G401 (cell line): ENCODE measurements at regions not wholly inside any gene's neighbourhood (a gene's known extent, or its start where the extent isn't known, plus 50 kb on each side); places are given as distances from the start of the nearest gene placed in this dataset.

Experiments used
- DNase-seq: peaks from one replicate; pipeline ENCODE4 v3.0.0-alpha.2; 2015; ENCODE audit warnings: low spot score
- in situ Hi-C: cut with HindIII; loops from 2 replicates; pipeline ENCODE4 v1.10.0; 2016; ENCODE audit warnings: low sequenced_read_pairs, mixed read lengths

DNA sequence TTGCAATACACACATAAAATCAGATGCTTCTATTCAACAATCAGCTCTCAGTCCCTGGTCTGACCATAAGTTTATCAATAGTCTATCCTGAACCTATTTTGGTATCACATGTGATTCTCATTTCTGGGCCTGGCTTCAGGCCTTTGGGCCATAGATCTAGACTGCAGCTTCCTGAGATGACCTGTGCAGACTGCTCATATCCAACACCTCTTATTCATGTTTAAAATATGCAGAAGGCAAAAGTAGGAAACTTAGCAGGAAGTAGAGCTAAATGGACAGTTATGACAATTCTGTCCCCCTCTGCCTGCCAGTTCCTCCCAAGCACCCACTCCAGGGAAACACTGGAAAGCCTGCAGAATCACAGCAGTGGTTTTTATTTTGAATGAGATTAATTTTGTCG, 53.3 kb downstream of the C7orf25 start:
- in situ Hi-C loops, result no loop called here
- no peak for DNase-seq

GRCh38 chr7:42856605-42856987, 55.3 kb downstream of the C7orf25 start:
- DNase-seq, result peak; percentile 7
- in situ Hi-C loops, result no loop called here

GRCh38 chr7:42854571-42855118, 57.2 kb downstream of the C7orf25 start:
- DNase-seq, result no peak
- in situ Hi-C loops, result no loop called here

DNA sequence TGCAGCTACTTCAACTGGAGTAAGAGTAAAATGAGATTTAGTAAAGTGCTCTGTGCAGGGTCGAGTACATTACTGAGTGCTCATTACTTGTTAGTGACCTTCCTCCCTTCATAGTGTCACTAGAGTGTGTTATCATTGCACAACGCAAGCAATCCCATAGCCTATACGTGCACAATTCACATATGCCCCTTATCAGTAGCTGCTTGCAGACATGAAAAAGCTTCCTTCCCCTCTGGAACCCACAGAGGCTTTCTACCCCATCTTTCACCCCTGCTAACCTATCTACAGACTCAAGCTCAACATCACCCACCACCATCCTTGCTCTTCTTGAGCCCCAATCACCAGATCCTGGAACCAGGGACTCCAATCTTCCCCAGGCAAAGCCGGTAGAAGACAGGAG, 59.3 kb downstream of the C7orf25 start:
- in situ Hi-C loops, result no loop called here
- no peak for DNase-seq

DNA sequence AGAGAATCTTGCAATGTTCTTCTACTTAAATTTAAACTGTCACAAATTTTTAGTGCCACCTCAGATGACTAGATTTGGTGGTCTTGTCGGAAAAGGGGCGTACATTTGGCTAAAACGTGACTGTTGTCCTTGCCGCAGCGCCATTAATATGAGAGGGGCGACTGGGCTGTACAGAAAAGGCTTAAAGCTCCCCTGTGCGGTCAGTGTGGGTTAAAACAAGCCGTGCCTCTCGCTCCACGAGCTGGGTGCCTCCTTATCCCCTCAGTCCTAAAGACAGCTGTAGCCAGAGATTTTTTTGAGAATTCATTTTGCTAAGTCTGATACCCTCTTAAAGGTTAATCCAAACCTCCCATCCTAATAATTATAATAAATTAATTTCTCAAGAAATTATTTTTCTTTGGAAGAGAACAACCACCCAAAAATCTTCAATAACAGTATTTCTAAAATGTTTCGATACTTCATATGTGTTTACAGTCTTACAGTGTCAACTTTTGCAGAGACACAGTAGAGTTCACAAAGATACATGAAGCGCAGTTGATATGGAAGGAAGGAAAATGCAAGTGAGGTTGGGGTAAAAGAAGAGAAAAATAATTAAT, 68.6 kb downstream of the C7orf25 start:
- DNase-seq, result peak; percentile 45
- in situ Hi-C loops, result no loop called here

GRCh38 chr7:42834676-42835075, 77.2 kb downstream of the C7orf25 start:
- in situ Hi-C loops, result no loop called here
- DNase-seq, result no peak

- in situ Hi-C loops, result no loop called here
- DNase-seq, result no peak
These were observed 78.5 kb downstream of the C7orf25 start for GRCh38 chr7:42833411-42833810.

- in situ Hi-C loops, result no loop called here
- DNase-seq, result no peak
These were observed 79.2 kb downstream of the C7orf25 start for GRCh38 chr7:42832667-42833066.

GRCh38 chr7:42831718-42832522, 80.0 kb downstream of the C7orf25 start:
- peak; percentile 37 for DNase-seq
- in situ Hi-C loops, result no loop called here

DNA sequence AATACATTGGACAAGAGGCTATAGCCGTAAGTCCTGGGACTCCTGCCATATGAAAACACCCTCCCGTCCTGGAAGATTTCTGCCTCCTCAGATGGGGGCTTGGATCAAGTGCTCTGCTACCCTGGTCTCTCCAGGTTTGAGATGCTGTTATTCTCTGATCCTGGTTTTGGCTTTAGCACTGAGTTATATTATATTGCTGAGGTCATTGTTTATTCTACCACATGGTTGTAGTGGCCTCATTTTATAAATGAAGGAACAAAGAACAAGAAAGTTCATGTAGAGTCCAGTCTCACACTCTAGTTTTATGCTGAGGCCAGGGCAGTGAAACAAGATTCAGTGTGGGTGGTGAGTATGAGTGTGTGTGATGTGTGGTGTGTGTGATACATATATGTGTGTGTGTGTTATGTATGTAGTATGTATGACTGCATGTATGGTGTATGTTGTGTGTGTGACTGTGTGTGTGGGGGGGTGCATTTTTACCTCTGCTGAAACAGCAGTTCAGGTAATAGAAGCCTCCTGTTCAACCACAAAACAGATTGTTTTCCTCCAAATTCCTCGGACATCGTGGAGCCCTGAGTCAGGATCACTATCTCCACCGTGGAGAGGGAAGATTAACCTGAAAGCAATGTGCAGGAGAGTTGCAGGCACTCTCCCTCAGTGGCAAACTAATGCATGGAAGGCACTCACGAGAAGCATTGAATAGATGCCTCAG, 80.7 kb downstream of the C7orf25 start:
- in situ Hi-C loops, result no loop called here

GRCh38 chr7:42812779-42813178, 99.1 kb downstream of the C7orf25 start:
- in situ Hi-C loops, result no loop called here
- DNase-seq, result no peak

More for the DNA sequence above, 80.7 kb downstream of the C7orf25 start:
- no peak for DNase-seq

- DNase-seq, result no peak
- in situ Hi-C loops, result no loop called here
These were observed 106.3 kb downstream of the C7orf25 start for GRCh38 chr7:42805601-42806000.

DNA sequence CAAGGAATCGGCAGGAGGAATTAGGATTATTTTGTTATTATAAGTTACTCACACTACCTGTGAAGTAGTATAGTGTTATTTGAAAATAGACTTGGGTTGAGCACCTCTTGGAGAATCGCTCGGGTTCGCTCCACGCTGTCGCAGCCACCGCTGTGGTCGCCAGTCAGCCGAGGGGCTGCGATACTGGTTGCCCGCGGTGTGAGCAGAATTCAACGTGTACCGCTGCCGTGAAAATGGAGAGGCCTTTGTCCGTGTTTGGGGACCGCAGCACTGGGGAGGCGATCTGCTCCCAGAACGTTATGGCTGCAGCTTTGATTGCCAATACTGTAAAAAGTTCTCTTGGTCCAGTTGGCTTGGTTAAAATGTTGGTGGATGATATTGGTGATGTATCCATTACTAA, 117.2 kb downstream of the C7orf25 start:
- DNase-seq, result no peak
- in situ Hi-C loops, result no loop called here

DNA sequence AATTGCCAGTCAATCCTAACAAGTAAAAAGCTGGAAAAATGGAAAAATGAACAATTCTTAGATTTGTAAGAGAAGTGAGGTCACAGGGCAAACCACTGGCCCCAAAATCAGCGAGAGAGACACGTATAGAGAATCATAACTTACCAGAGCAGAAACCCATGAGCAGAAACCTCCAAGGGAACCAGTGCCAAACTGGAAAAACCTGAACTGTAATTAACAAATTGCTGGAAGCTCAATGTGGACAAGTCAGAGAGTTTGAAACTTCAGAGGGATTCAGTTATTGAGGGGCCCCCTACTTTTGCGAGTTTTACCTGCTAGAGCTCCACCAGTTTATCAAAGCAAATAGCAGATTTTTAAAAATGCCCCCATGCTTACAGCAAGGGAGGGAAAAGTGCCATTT, 119.0 kb downstream of the C7orf25 start:
- DNase-seq, result no peak
- in situ Hi-C loops, result no loop called here

DNA sequence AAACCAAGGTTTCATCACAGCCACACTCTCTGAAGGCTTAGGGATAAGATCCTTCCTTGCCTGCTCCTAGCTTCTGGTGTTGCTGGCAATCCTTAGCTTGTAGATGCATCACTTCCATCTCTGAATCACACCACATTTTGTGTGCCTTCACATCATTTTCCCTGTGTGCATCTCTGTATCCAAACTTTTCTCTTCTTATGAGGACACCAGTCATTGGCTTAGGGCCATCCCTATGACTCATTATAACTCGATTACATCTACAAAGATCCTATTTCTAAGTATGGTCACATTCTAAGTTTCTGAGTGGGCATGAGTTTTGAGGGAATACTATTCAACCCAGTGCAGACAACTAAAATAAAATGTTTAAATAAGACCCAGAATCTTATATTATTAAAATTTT, 121.7 kb downstream of the C7orf25 start:
- DNase-seq, result no peak
- in situ Hi-C loops, result no loop called here

- in situ Hi-C loops, result no loop called here
These were observed 137.4 kb downstream of the C7orf25 start for GRCh38 chr7:42774436-42774835.

GRCh38 chr7:42770114-42770513, 141.8 kb downstream of the C7orf25 start:
- in situ Hi-C loops, result no loop called here
- no peak for DNase-seq

More at GRCh38 chr7:42774436-42774835, 137.4 kb downstream of the C7orf25 start:
- DNase-seq, result no peak

DNA sequence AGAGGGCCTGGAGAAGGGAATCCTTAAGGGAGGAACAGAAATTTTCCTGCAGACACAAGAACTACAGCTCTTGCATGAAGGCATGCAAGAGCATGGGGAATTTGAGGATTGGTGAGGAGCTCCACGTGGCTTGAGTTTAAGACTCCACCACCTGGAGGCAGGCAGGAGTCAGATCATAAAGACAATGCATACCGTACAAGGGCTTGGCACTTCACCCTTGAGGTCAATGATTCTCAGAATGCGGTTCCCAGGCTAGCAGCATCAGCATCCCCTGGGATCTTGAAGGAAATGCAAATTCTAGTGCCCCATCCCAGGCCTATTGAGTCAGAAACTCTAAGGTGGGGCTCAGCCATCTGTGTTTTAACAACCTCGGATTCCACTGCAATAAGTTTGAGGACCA, 143.8 kb downstream of the C7orf25 start:
- no peak for DNase-seq
- in situ Hi-C loops, result no loop called here

- in situ Hi-C loops, result no loop called here
- no peak for DNase-seq
These were observed 145.0 kb downstream of the C7orf25 start for GRCh38 chr7:42766782-42767423.

GRCh38 chr7:42765931-42766330, 145.9 kb downstream of the C7orf25 start:
- in situ Hi-C loops, result no loop called here
- no peak for DNase-seq
